Colonic mucosa (tissue), 4 donors: ENCODE measurements at regions not wholly inside any gene's neighbourhood (a gene's known extent, or its start where the extent isn't known, plus 50 kb on each side); places are given as distances from the start of the nearest gene placed in this dataset.

Experiments
- DNase-seq: peaks from one replicate; pipeline ENCODE4 v3.0.0-alpha.2; 2020
- H3K27ac ChIP-seq: fragments of 200-600 bp; one replicate; pipeline ENCODE4 v1.8.0; 2021
- H3K27me3 ChIP-seq: fragments of 200-600 bp; one replicate; pipeline ENCODE4 v1.8.0; 2021
- H3K36me3 ChIP-seq: fragments of 200-600 bp; one replicate; pipeline ENCODE4 v1.8.0; 2021
- H3K4me1 ChIP-seq: fragments of 200-600 bp; one replicate; pipeline ENCODE4 v1.8.0; 2021; ENCODE audit warnings: mild to moderate bottlenecking
- H3K4me3 ChIP-seq: fragments of 200-600 bp; one replicate; pipeline ENCODE4 v1.8.0; 2021
- H3K9ac ChIP-seq, 2 donors: one replicate each; pipeline ENCODE4 v1.7.0; 2013; ENCODE audit warnings: control low read depth in 2 of 2, low read depth in 2 of 2, low read length in 2 of 2
- H3K9me3 ChIP-seq: fragments of 200-600 bp; one replicate; pipeline ENCODE4 v1.8.0; 2021
- intact Hi-C: fragments of 100-400 bp; cut with DNase I; formaldehyde crosslinking; loops from one replicate; pipeline ENCODE4 v1.14.1; 2022
- TF ChIP-seq, protein P1 (sequence below): fragments of 200-600 bp; IDR thresholded peaks from one replicate; pipeline ENCODE4 v1.8.0; 2022; ENCODE audit warnings: antibody characterized with exemption, mild to moderate bottlenecking
- donor health status: healthy.
- donor health status: DM: no; HTN: no; CAD: no.
- donor health status: DM: no; HTN: no; CAD: no.

DNA sequence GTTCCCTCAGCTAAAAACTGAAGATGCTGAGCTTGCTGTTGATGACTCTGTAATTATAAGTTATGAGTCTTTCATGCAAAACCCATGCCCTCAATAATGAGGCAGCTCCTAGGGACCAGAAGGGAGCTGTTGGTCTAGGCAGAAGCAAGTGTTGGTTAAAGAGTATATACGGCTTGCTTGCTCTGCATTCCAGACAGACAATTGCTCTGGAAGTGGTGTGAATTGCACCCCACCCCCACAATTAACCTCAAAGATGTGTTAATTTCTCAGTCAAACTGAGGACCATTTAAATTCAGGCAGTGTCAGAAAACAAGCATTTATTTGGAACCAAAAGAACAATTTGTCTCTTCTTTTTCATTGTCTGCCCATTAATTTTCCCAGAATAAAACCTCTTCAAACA is 163.5 kb upstream of the EOMES start:
- intact Hi-C loops = no loop called here
- H3K4me3 ChIP-seq = no peak overlapping the region
- no peak overlapping the region for H3K27ac ChIP-seq
- H3K27me3 ChIP-seq = no peaks in the 10 kb centered on the region
- H3K9me3 ChIP-seq = no peaks in the 10 kb centered on the region
- no peak for DNase-seq
- no peak overlapping the region for H3K9ac ChIP-seq
- H3K36me3 ChIP-seq = no peaks in the 10 kb centered on the region
- TF ChIP-seq, protein P1, sequence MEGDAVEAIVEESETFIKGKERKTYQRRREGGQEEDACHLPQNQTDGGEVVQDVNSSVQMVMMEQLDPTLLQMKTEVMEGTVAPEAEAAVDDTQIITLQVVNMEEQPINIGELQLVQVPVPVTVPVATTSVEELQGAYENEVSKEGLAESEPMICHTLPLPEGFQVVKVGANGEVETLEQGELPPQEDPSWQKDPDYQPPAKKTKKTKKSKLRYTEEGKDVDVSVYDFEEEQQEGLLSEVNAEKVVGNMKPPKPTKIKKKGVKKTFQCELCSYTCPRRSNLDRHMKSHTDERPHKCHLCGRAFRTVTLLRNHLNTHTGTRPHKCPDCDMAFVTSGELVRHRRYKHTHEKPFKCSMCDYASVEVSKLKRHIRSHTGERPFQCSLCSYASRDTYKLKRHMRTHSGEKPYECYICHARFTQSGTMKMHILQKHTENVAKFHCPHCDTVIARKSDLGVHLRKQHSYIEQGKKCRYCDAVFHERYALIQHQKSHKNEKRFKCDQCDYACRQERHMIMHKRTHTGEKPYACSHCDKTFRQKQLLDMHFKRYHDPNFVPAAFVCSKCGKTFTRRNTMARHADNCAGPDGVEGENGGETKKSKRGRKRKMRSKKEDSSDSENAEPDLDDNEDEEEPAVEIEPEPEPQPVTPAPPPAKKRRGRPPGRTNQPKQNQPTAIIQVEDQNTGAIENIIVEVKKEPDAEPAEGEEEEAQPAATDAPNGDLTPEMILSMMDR = no peak
- H3K4me1 ChIP-seq = no peaks in the 10 kb centered on the region

DNA sequence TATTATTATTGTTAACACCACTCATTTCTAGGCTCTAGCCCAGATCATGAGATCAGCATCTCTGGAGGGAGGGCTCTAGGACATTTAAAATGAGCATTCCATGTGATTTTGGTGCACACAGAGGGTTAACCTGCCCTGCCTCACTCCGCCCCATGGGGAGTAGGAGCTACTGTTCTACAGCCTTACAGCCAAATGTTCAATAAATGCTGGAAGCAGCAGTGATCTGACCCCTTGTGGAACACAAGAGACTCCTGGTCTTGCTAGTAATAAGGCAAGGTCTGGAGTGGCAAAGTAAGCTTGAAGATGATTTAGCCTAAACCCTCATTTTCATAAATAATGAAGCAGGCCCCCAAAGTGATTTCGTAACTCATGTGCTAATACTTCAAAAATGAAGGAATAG is 166.4 kb upstream of the EOMES start:
- Histone ChIP-seq H3K4me1 (no peaks in the 10 kb centered on the region), H3K4me3 (no peak overlapping the region), H3K36me3 (no peaks in the 10 kb centered on the region), H3K9ac (no peak overlapping the region), H3K27me3 (no peaks in the 10 kb centered on the region), H3K9me3 (no peaks in the 10 kb centered on the region), H3K27ac (no peak overlapping the region)
- intact Hi-C loops = no loop called here
- DNase-seq = no peak
- TF ChIP-seq, protein P1 = no peak

DNA sequence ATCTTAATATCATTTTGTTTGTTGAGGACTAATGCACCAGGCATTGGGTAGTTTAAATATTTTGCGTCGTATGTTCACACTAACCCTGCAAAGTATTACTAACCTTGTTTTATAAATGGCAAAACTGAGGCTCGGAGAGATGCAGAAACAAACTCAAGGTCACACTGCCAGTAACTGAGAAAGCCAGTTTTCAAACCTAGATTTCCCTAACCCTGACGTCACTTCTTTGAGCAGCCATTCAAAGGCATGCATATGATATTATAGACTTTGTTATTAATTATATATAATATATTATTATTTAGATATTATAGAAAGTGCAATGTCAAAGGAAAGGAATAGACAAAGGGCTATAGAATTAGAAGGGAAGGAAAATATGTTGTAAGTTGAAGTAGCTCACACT is 167.6 kb upstream of the EOMES start:
- intact Hi-C loops = no loop called here
- Histone ChIP-seq H3K27me3 (no peaks in the 10 kb centered on the region), H3K4me3 (no peak overlapping the region), H3K9ac (no peak overlapping the region), H3K36me3 (no peaks in the 10 kb centered on the region), H3K4me1 (no peaks in the 10 kb centered on the region), H3K27ac (no peak overlapping the region), H3K9me3 (no peaks in the 10 kb centered on the region)
- TF ChIP-seq, protein P1 = no peak
- DNase-seq = no peak

DNA sequence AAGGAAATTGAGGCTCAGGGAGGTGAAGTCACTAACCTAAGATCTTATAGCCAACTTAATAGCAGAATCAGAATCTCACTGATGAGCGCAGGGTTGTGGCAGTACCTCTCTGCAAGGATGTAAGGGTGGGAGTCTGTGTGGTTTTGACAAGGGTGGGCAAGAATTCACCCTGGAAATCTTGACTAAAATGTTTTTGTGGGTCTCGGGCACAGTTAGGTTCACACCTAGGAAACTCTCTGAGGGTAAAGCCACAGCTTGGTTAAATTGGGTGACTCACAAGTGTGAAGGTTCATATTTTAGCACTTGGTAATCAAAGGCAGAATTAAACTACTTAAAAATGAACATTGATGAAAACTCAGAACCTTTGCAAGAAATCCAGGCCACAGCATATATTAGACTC is 178.2 kb upstream of the EOMES start:
- Histone ChIP-seq H3K4me3 (no peak overlapping the region), H3K9me3 (no peaks in the 10 kb centered on the region), H3K27ac (no peak overlapping the region), H3K27me3 (no peaks in the 10 kb centered on the region), H3K36me3 (no peaks in the 10 kb centered on the region), H3K4me1 (no peaks in the 10 kb centered on the region), H3K9ac (no peak overlapping the region)
- DNase-seq = no peak
- intact Hi-C loops = no loop called here
- TF ChIP-seq, protein P1 = no peak

DNA sequence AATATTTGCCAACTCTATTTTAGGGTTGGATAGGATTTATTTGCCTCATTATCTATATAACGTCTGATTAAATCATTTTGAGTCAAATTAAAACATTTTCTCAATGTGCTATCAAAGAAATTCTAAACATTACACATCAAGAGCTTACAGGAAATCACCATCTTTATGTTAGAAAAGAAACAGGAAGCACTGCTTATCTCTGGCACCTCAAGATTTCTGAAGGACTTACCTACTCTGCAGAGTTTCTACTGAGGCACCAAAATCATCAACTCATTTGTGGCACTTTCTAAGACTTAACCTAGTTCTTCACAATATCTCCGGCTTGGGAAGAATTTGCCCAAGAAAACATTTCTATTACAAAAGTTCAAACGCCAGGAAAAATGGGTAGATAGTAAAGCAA is 181.3 kb upstream of the EOMES start:
- Histone ChIP-seq H3K9ac (no peak overlapping the region), H3K27me3 (no peaks in the 10 kb centered on the region), H3K27ac (no peak overlapping the region), H3K36me3 (no peaks in the 10 kb centered on the region), H3K4me1 (no peaks in the 10 kb centered on the region), H3K4me3 (no peak overlapping the region), H3K9me3 (no peaks in the 10 kb centered on the region)
- DNase-seq = no peak
- TF ChIP-seq, protein P1 = no peak
- intact Hi-C loops = no loop called here

DNA sequence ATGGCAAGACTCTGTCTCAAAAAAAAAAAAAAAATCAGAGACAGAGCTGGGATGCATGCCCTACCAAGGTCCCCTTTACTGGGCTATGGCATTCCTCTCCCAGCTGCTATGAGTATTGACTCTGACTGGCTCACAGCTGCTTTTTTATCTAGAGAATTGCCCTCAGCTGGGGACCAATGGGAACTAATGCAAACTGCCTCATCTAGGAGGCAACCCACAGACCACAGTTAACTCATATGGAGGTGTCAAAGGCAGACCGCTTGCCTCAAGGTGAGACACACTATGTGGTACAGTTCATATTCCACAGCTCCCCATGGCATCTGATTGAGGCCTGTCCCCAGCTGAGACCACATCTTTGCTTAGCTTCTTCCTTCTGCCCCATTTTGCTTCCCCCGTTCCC is 183.5 kb upstream of the EOMES start:
- intact Hi-C loops = no loop called here
- no peak overlapping the region for H3K9ac ChIP-seq
- H3K9me3 ChIP-seq = no peaks in the 10 kb centered on the region
- DNase-seq = no peak
- TF ChIP-seq, protein P1 = no peak
- no peaks in the 10 kb centered on the region for H3K4me1 ChIP-seq
- no peak overlapping the region for H3K4me3 ChIP-seq
- no peaks in the 10 kb centered on the region for H3K27me3 ChIP-seq
- H3K27ac ChIP-seq = no peak overlapping the region
- no peaks in the 10 kb centered on the region for H3K36me3 ChIP-seq
